ENCODE measurements at regions not wholly inside any gene's neighbourhood (a gene's known extent, or its start where the extent isn't known, plus 50 kb on each side); places are given as distances from the start of the nearest gene placed in this dataset.
"Not testable (repeated sequence)": the region's sequence is repeated elsewhere in the genome, so short reads cannot be mapped to it uniquely, and the experiment has no call there.

DNA sequence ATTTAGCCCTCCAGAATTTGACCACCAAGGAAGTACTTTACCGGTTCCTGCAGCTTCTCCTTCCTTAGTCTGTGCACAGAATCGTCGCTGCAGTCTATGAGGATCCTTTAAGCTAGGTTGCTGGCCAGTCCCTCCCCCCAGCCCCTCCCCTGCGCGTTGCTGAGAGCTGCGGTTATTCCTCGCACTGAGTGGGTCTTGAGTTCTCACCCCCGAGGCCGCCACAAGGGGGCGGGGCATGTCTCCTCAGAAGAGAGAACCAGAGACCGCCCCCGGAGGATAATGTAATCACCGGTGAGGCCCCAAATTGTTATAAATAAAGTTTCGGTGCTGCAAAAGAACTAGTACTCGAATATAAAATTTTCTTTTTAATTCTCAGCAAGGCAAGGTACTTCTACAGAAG lies 1184.9 kb upstream of the CDH2 start:
- TF ChIP-seq ZNF565 (CRISPR knock-in tag; conservative IDR thresholded peaks at IDR 0.05; ENCODE audit: low read depth) (no peak), ZNF8 (CRISPR knock-in tag; IDR thresholded peaks at IDR 0.05) (no peak), OSR1 (CRISPR knock-in tag; IDR thresholded peaks at IDR 0.05) (no peak), TOX (CRISPR knock-in tag; IDR thresholded peaks at IDR 0.05; ENCODE audit: borderline replicate concordance) (no peak), ZFP3 (CRISPR knock-in tag; IDR thresholded peaks at IDR 0.05) (no peak), PPARA (CRISPR knock-in tag; IDR thresholded peaks at IDR 0.05; ENCODE audit: borderline replicate concordance) (no peak), ZNF70 (CRISPR knock-in tag; IDR thresholded peaks at IDR 0.05) (no peak)
- TF ChIP-seq, protein P1, sequence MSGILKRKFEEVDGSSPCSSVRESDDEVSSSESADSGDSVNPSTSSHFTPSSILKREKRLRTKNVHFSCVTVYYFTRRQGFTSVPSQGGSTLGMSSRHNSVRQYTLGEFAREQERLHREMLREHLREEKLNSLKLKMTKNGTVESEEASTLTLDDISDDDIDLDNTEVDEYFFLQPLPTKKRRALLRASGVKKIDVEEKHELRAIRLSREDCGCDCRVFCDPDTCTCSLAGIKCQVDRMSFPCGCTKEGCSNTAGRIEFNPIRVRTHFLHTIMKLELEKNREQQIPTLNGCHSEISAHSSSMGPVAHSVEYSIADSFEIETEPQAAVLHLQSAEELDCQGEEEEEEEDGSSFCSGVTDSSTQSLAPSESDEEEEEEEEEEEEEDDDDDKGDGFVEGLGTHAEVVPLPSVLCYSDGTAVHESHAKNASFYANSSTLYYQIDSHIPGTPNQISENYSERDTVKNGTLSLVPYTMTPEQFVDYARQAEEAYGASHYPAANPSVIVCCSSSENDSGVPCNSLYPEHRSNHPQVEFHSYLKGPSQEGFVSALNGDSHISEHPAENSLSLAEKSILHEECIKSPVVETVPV (CRISPR knock-in tag; IDR thresholded peaks at IDR 0.05) = no peak
- TF ChIP-seq, protein P2, sequence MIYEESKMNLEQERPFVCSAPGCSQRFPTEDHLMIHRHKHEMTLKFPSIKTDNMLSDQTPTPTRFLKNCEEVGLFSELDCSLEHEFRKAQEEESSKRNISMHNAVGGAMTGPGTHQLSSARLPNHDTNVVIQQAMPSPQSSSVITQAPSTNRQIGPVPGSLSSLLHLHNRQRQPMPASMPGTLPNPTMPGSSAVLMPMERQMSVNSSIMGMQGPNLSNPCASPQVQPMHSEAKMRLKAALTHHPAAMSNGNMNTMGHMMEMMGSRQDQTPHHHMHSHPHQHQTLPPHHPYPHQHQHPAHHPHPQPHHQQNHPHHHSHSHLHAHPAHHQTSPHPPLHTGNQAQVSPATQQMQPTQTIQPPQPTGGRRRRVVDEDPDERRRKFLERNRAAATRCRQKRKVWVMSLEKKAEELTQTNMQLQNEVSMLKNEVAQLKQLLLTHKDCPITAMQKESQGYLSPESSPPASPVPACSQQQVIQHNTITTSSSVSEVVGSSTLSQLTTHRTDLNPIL (CRISPR knock-in tag; IDR thresholded peaks at IDR 0.05; ENCODE audit: low read depth) = no peak
- TF ChIP-seq, protein P3, sequence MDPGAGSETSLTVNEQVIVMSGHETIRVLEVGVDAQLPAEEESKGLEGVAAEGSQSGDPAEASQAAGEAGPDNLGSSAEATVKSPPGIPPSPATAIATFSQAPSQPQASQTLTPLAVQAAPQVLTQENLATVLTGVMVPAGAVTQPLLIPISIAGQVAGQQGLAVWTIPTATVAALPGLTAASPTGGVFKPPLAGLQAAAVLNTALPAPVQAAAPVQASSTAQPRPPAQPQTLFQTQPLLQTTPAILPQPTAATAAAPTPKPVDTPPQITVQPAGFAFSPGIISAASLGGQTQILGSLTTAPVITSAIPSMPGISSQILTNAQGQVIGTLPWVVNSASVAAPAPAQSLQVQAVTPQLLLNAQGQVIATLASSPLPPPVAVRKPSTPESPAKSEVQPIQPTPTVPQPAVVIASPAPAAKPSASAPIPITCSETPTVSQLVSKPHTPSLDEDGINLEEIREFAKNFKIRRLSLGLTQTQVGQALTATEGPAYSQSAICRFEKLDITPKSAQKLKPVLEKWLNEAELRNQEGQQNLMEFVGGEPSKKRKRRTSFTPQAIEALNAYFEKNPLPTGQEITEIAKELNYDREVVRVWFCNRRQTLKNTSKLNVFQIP (CRISPR knock-in tag; IDR thresholded peaks at IDR 0.05; ENCODE audit: borderline replicate concordance, low read depth) = no peak
- TF ChIP-seq, protein P4, sequence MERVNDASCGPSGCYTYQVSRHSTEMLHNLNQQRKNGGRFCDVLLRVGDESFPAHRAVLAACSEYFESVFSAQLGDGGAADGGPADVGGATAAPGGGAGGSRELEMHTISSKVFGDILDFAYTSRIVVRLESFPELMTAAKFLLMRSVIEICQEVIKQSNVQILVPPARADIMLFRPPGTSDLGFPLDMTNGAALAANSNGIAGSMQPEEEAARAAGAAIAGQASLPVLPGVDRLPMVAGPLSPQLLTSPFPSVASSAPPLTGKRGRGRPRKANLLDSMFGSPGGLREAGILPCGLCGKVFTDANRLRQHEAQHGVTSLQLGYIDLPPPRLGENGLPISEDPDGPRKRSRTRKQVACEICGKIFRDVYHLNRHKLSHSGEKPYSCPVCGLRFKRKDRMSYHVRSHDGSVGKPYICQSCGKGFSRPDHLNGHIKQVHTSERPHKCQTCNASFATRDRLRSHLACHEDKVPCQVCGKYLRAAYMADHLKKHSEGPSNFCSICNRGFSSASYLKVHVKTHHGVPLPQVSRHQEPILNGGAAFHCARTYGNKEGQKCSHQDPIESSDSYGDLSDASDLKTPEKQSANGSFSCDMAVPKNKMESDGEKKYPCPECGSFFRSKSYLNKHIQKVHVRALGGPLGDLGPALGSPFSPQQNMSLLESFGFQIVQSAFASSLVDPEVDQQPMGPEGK (CRISPR knock-in tag; IDR thresholded peaks at IDR 0.05; ENCODE audit: borderline replicate concordance) = no peak
- ATAC-seq = no peak

DNA sequence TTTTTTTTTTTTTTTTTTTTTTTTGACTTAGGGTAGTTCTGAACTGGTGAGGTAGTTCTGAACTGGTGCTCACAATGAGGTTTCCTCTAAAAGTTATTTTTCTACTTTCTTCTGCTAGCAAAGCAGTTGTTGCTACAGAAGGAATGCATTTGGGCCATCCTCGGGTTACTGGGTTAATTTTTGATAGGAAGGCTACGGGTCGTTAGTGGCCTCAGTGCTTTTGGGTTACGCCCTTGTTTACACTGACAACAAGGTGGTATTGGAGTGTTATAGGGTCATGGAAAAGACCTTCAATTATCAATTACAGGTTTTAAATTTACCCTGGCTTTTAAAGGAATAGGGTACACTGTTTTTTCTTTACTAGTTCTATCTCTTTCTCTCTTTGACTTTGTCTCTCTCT lies 1183.7 kb upstream of the CDH2 start:
- not testable (repeated sequence) for ATAC-seq

DNA sequence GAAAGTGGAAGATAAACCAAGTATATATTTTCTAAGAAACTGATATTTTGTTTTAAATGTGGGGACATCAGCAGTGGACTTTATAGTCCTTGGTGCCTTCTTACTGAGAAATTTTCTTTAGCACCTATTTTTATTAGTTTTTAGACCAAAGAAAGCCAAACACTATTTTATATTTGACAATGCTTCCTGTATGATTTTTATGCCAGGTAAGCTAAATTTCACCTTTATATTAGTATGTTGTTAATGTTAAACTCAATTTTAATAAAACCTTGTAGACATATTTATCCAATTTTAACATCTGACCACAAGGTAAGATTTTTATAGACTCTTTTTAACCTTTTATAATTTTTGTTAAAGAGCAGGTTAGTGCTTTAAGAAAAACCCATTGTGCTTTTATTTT lies 1182.3 kb upstream of the CDH2 start:
- not testable (repeated sequence) for ATAC-seq

DNA sequence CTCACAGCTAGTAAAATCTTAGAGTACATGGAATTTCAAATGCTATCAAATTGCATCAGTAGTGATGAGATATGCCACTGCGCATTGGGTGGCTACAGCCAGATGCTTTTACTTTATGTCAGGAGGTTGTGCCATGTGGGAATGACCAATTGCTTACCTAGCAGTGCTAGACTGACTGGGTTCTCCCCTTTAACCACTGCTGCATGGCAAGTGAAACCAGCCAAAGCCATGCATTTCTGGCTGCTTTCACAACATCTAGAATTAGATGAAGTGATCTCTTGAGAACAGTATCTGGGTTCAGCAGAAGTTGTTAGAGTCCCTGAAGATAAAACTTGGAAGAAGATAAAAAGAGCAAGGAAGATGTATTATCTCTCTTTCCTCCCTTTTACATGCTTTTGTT lies 1174.2 kb upstream of the CDH2 start:
- no peak for TF ChIP-seq GLIS3 (CRISPR knock-in tag; IDR thresholded peaks at IDR 0.05)
- TF ChIP-seq, protein P4 (CRISPR knock-in tag; IDR thresholded peaks at IDR 0.05; ENCODE audit: borderline replicate concordance) = no peak
- TF ChIP-seq TOX (CRISPR knock-in tag; IDR thresholded peaks at IDR 0.05; ENCODE audit: borderline replicate concordance) = no peak
- TF ChIP-seq ZFP3 (CRISPR knock-in tag; IDR thresholded peaks at IDR 0.05) = no peak
- TF ChIP-seq ZFP30 (CRISPR knock-in tag; IDR thresholded peaks at IDR 0.05) = no peak
- TF ChIP-seq, protein P3 (CRISPR knock-in tag; IDR thresholded peaks at IDR 0.05; ENCODE audit: borderline replicate concordance, low read depth) = no peak
- TF ChIP-seq BACH2 (CRISPR knock-in tag; IDR thresholded peaks at IDR 0.05; ENCODE audit: borderline replicate concordance) = no peak
- TF ChIP-seq ZC3H10 (CRISPR knock-in tag; IDR thresholded peaks at IDR 0.05) = no peak
- no peak for TF ChIP-seq SNAI2 (CRISPR knock-in tag; IDR thresholded peaks at IDR 0.05)
- TF ChIP-seq, protein P5, sequence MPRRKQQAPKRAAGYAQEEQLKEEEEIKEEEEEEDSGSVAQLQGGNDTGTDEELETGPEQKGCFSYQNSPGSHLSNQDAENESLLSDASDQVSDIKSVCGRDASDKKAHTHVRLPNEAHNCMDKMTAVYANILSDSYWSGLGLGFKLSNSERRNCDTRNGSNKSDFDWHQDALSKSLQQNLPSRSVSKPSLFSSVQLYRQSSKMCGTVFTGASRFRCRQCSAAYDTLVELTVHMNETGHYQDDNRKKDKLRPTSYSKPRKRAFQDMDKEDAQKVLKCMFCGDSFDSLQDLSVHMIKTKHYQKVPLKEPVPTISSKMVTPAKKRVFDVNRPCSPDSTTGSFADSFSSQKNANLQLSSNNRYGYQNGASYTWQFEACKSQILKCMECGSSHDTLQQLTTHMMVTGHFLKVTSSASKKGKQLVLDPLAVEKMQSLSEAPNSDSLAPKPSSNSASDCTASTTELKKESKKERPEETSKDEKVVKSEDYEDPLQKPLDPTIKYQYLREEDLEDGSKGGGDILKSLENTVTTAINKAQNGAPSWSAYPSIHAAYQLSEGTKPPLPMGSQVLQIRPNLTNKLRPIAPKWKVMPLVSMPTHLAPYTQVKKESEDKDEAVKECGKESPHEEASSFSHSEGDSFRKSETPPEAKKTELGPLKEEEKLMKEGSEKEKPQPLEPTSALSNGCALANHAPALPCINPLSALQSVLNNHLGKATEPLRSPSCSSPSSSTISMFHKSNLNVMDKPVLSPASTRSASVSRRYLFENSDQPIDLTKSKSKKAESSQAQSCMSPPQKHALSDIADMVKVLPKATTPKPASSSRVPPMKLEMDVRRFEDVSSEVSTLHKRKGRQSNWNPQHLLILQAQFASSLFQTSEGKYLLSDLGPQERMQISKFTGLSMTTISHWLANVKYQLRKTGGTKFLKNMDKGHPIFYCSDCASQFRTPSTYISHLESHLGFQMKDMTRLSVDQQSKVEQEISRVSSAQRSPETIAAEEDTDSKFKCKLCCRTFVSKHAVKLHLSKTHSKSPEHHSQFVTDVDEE (CRISPR knock-in tag; IDR thresholded peaks at IDR 0.05) = no peak
- TF ChIP-seq CSDC2 (CRISPR knock-in tag; IDR thresholded peaks at IDR 0.05) = no peak
- TF ChIP-seq ISL1 (CRISPR knock-in tag; IDR thresholded peaks at IDR 0.05) = no peak
- TF ChIP-seq ZNF565 (CRISPR knock-in tag; conservative IDR thresholded peaks at IDR 0.05; ENCODE audit: low read depth) = no peak
- TF ChIP-seq RARB (CRISPR knock-in tag; IDR thresholded peaks at IDR 0.05) = no peak
- TF ChIP-seq ZNF70 (CRISPR knock-in tag; IDR thresholded peaks at IDR 0.05) = no peak
- TF ChIP-seq, protein P1 (CRISPR knock-in tag; IDR thresholded peaks at IDR 0.05) = no peak
- no peak for TF ChIP-seq ESRRG (CRISPR knock-in tag; IDR thresholded peaks at IDR 0.05)
- TF ChIP-seq ARNTL (CRISPR knock-in tag; IDR thresholded peaks at IDR 0.05; ENCODE audit: borderline replicate concordance, low read depth) = no peak

More for the DNA sequence above, 1174.2 kb upstream of the CDH2 start:
- ATAC-seq = no peak

All from SK-N-SH treated with all-trans-retinoic acid at 6 μM for 48 hours (cell line).